ENCODE measurements at regions not wholly inside any gene's neighbourhood (a gene's known extent, or its start where the extent isn't known, plus 50 kb on each side); places are given as distances from the start of the nearest gene placed in this dataset.

DNA sequence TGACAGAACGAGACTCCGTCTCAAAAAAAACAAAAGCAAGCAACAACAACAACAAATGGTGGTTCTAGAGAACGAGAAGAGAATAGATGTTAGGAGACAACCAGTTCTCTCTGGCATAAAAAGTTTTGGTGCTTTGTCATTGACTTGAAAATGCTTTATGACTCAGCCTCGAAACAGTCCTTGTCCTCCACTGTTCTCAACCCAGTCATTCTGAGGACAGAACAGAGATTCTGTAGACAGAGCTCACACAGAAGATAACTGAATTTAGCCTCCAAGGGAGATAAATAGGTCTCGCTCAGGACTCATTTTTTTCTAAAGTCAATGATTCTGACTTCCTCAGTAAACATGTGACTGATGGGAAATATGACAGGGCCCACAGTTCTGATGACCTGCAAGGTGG is 76.0 kb upstream of the FSTL4 start:
- TF ChIP-seq, protein P1, sequence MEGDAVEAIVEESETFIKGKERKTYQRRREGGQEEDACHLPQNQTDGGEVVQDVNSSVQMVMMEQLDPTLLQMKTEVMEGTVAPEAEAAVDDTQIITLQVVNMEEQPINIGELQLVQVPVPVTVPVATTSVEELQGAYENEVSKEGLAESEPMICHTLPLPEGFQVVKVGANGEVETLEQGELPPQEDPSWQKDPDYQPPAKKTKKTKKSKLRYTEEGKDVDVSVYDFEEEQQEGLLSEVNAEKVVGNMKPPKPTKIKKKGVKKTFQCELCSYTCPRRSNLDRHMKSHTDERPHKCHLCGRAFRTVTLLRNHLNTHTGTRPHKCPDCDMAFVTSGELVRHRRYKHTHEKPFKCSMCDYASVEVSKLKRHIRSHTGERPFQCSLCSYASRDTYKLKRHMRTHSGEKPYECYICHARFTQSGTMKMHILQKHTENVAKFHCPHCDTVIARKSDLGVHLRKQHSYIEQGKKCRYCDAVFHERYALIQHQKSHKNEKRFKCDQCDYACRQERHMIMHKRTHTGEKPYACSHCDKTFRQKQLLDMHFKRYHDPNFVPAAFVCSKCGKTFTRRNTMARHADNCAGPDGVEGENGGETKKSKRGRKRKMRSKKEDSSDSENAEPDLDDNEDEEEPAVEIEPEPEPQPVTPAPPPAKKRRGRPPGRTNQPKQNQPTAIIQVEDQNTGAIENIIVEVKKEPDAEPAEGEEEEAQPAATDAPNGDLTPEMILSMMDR (IDR thresholded peaks at IDR 0.05), result no peak
- no peak for TF ChIP-seq POLR2A (IDR thresholded peaks at IDR 0.05)

All from tibial nerve (tissue), 3 donors.